Neural cell (in vitro differentiated cells): ENCODE measurements at regions not wholly inside any gene's neighbourhood (a gene's known extent, or its start where the extent isn't known, plus 50 kb on each side); places are given as distances from the start of the nearest gene placed in this dataset.

Source experiments
- H2AFZ ChIP-seq: fragments of 200-600, 300-800 bp; sonication (generic), shearing (Covaris generic); 2 replicates; pipeline ENCODE4 v1.6.0; 2014; ENCODE audit warnings: low read depth, mild to moderate bottlenecking, antibody characterized with exemption, low read length, moderate library complexity
- H3F3A ChIP-seq: fragments of 200-600 bp; shearing (Covaris generic); 2 replicates; pipeline ENCODE4 v1.6.1; 2016; ENCODE audit warnings: mild to moderate bottlenecking, moderate library complexity, mixed read lengths, antibody characterized with exemption, low read length; ENCODE audit not compliant: insufficient read depth, poor library complexity, severe bottlenecking
- H3K27ac ChIP-seq: fragments of 200-600, 300-800 bp; sonication (generic), shearing (Covaris generic); 2 replicates; pipeline ENCODE4 v1.5.1; 2014; ENCODE audit warnings: mild to moderate bottlenecking, low read length, moderate library complexity
- H3K27me3 ChIP-seq: fragments of 300-800, 200-600 bp; sonication (generic), shearing (Covaris generic); 2 replicates; pipeline ENCODE4 v1.6.0; 2014; ENCODE audit warnings: mild to moderate bottlenecking, low read depth, low read length, moderate library complexity; ENCODE audit not compliant: insufficient read depth
- H3K36me3 ChIP-seq: fragments of 300-800, 200-600 bp; sonication (generic), shearing (Covaris generic); 2 replicates; pipeline ENCODE4 v1.5.1; 2014; ENCODE audit warnings: mild to moderate bottlenecking, antibody characterized with exemption, low read length, moderate library complexity; ENCODE audit not compliant: insufficient read depth
- H3K4me2 ChIP-seq: fragments of 300-800, 200-600 bp; sonication (generic), shearing (Covaris generic); 2 replicates; pipeline ENCODE4 v1.6.0; 2014; ENCODE audit warnings: mild to moderate bottlenecking, low read length
- H3K4me3 ChIP-seq: fragments of 300-800, 200-600 bp; sonication (generic), shearing (Covaris generic); 2 replicates; pipeline ENCODE4 v1.5.1; 2014; ENCODE audit warnings: mild to moderate bottlenecking, low read length, moderate library complexity
- H3K79me2 ChIP-seq: fragments of 200-600 bp; shearing (Covaris generic); replicated peaks from 2 replicates; pipeline ENCODE4 v1.6.0; 2014; ENCODE audit warnings: mild to moderate bottlenecking, low read length, moderate library complexity; ENCODE audit not compliant: insufficient read depth
- H3K9ac ChIP-seq: fragments of 300-800, 200-600 bp; sonication (generic), shearing (Covaris generic); 2 replicates; pipeline ENCODE4 v1.6.1; 2016; ENCODE audit warnings: mild to moderate bottlenecking, low read length, mixed read lengths
- H3K9me2 ChIP-seq: fragments of 200-600 bp; shearing (Covaris generic); 2 replicates; pipeline ENCODE4 v1.6.1; 2016; ENCODE audit warnings: mild to moderate bottlenecking, low read length, mixed read lengths; ENCODE audit not compliant: insufficient read depth
- H3K9me3 ChIP-seq: fragments of 200-600, 300-800 bp; sonication (generic), shearing (Covaris generic); 2 replicates; pipeline ENCODE4 v1.6.1; 2016; ENCODE audit warnings: mild to moderate bottlenecking, mixed run types, low read length, moderate library complexity, mixed read lengths
- H4K20me1 ChIP-seq: fragments of 200-600 bp; shearing (Covaris generic); 2 replicates; pipeline ENCODE4 v1.6.1; 2016; ENCODE audit warnings: mild to moderate bottlenecking, mixed run types; ENCODE audit not compliant: insufficient read depth
- EP300 ChIP-seq: fragments of 450-650 bp; conservative IDR thresholded peaks from 2 replicates; pipeline ENCODE4 v1.6.1; 2014; ENCODE audit warnings: antibody characterized with exemption, mild to moderate bottlenecking, moderate library complexity; ENCODE audit not compliant: poor library complexity, severe bottlenecking
- EZH2 ChIP-seq: fragments of 200-600, 300-800 bp; shearing (Covaris generic), sonication (generic); IDR thresholded peaks from 2 replicates; pipeline ENCODE4 v1.6.1; 2014; ENCODE audit warnings: antibody characterized with exemption, low read length, borderline replicate concordance, mild to moderate bottlenecking; ENCODE audit not compliant: insufficient read depth, poor library complexity, severe bottlenecking
- MXI1 ChIP-seq: fragments of 450-650 bp; conservative IDR thresholded peaks from 2 replicates; pipeline ENCODE4 v1.6.1; 2014; ENCODE audit warnings: antibody characterized with exemption, mild to moderate bottlenecking; ENCODE audit not compliant: poor library complexity, severe bottlenecking
- POLR2AphosphoS5 ChIP-seq: IDR thresholded peaks from 2 replicates; pipeline ENCODE4 v1.6.1; 2012
- RAD21 ChIP-seq: fragments of 450-650 bp; conservative IDR thresholded peaks from 2 replicates; pipeline ENCODE4 v1.6.1; 2014; ENCODE audit warnings: antibody characterized with exemption, mild to moderate bottlenecking, moderate library complexity
- SMC3 ChIP-seq: fragments of 450-650 bp; conservative IDR thresholded peaks from 2 replicates; pipeline ENCODE4 v1.6.1; 2014; ENCODE audit warnings: antibody characterized with exemption, mild to moderate bottlenecking, moderate library complexity; ENCODE audit not compliant: poor library complexity
- TAF1 ChIP-seq: IDR thresholded peaks from 2 replicates; pipeline ENCODE4 v1.6.1; 2012; ENCODE audit warnings: low read depth
- TF ChIP-seq, protein P1 (sequence below): fragments of 450-650 bp; IDR thresholded peaks from 2 replicates; pipeline ENCODE4 v1.5.1; 2014; ENCODE audit warnings: antibody characterized with exemption, mild to moderate bottlenecking, moderate library complexity; ENCODE audit not compliant: poor library complexity, severe bottlenecking
- TF ChIP-seq, protein P2 (sequence below): IDR thresholded peaks from 2 replicates; pipeline ENCODE4 v1.6.1; 2012; ENCODE audit warnings: borderline replicate concordance

DNA sequence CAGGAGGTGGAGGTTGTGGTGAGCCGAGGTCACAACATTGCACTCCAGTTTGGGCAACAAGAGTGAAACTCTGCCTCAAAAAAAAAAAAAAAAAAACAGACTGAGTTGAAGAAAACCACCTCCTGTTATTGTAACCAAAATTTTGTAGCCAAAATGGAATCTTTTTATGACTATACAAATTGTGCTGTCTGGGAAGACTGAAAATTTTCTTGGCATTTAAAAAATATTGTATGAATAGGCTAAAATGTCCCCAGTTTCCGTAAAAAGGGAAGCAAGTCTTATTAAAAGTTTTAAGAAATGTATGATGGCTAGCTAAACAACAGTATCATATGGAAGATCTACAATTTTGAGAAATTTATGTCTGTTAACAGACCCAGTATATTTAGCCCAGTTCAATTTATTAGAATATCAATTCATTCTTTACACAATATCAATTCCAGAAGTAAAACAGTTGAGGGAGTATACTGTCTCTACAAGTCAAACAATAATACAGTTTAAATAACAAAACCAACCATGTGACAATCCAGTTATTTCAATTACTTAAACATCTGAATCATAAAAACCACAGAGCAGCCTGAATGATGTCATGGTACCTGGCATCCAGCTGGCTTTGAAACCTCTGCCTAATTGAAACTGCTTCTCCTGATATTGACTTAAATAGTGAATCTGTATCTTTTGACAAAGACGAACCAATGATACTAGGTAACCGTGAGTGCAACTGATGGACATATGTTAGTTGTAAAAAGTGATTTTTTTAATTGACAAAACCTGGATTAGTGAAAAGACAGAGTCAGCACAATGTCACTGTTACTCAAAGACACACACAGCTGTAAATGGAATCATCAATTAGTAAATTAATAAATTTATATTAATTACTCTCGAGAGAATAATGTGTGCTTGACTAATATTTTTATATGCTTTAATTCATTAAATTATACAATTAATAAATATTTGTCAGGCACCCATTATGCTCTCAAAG is 166.6 kb upstream of the MARCKS start:
- Histone ChIP-seq H3K4me3 (no peak overlapping the region), H3K36me3 (no peaks in the 10 kb centered on the region), H3K27me3 (no peaks in the 10 kb centered on the region), H3K4me2 (no peak overlapping the region), H2AFZ (no peak overlapping the region), H3K9ac (no peak overlapping the region), H3F3A (no peaks in the 10 kb centered on the region), H3K27ac (no peak overlapping the region), H3K9me3 (no peaks in the 10 kb centered on the region), H3K79me2 (no peaks in the 10 kb centered on the region), H3K9me2 (no peaks in the 10 kb centered on the region), H4K20me1 (no peaks in the 10 kb centered on the region)
- TF ChIP-seq, protein P1, sequence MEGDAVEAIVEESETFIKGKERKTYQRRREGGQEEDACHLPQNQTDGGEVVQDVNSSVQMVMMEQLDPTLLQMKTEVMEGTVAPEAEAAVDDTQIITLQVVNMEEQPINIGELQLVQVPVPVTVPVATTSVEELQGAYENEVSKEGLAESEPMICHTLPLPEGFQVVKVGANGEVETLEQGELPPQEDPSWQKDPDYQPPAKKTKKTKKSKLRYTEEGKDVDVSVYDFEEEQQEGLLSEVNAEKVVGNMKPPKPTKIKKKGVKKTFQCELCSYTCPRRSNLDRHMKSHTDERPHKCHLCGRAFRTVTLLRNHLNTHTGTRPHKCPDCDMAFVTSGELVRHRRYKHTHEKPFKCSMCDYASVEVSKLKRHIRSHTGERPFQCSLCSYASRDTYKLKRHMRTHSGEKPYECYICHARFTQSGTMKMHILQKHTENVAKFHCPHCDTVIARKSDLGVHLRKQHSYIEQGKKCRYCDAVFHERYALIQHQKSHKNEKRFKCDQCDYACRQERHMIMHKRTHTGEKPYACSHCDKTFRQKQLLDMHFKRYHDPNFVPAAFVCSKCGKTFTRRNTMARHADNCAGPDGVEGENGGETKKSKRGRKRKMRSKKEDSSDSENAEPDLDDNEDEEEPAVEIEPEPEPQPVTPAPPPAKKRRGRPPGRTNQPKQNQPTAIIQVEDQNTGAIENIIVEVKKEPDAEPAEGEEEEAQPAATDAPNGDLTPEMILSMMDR, result no peak
- TF ChIP-seq EZH2 (no peak), EP300 (no peak), SMC3 (no peak), POLR2AphosphoS5 (no peak), RAD21 (no peak), MXI1 (no peak)
- TF ChIP-seq, protein P2, sequence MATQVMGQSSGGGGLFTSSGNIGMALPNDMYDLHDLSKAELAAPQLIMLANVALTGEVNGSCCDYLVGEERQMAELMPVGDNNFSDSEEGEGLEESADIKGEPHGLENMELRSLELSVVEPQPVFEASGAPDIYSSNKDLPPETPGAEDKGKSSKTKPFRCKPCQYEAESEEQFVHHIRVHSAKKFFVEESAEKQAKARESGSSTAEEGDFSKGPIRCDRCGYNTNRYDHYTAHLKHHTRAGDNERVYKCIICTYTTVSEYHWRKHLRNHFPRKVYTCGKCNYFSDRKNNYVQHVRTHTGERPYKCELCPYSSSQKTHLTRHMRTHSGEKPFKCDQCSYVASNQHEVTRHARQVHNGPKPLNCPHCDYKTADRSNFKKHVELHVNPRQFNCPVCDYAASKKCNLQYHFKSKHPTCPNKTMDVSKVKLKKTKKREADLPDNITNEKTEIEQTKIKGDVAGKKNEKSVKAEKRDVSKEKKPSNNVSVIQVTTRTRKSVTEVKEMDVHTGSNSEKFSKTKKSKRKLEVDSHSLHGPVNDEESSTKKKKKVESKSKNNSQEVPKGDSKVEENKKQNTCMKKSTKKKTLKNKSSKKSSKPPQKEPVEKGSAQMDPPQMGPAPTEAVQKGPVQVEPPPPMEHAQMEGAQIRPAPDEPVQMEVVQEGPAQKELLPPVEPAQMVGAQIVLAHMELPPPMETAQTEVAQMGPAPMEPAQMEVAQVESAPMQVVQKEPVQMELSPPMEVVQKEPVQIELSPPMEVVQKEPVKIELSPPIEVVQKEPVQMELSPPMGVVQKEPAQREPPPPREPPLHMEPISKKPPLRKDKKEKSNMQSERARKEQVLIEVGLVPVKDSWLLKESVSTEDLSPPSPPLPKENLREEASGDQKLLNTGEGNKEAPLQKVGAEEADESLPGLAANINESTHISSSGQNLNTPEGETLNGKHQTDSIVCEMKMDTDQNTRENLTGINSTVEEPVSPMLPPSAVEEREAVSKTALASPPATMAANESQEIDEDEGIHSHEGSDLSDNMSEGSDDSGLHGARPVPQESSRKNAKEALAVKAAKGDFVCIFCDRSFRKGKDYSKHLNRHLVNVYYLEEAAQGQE, result no peak

DNA sequence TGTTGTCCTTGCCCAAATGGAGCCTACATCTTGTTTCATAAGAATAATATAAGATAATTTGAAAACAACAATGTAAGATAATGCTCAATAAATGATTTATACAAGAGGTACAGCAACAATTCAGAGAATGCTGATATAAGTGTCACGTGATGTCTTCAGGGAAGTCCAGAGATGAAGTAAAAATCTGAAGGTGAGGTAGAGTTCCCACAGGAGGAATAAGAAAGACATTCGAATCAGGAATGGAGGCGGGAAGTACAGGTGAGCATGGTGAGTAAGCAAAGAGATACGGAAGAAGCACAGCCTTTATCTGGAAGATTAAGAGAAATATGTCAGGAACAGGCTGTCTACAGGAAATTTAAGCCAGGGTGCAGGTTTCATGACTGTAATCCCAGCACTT is 165.9 kb upstream of the MARCKS start:
- Histone ChIP-seq H3K9ac (no peak overlapping the region), H3K4me3 (no peak overlapping the region), H3K27ac (no peak overlapping the region), H3K27me3 (no peaks in the 10 kb centered on the region), H3K79me2 (no peaks in the 10 kb centered on the region), H3K36me3 (no peaks in the 10 kb centered on the region), H3K4me2 (no peak overlapping the region), H3F3A (no peaks in the 10 kb centered on the region), H3K9me3 (no peaks in the 10 kb centered on the region), H3K9me2 (no peaks in the 10 kb centered on the region), H2AFZ (no peak overlapping the region), H4K20me1 (no peaks in the 10 kb centered on the region)
- TF ChIP-seq EP300 (no peak), POLR2AphosphoS5 (no peak), RAD21 (no peak), EZH2 (no peak), SMC3 (no peak), MXI1 (no peak), TAF1 (no peak)
- TF ChIP-seq, protein P2, result no peak
- TF ChIP-seq, protein P1, result no peak
